ENCODE measurements at regions not wholly inside any gene's neighbourhood (a gene's known extent, or its start where the extent isn't known, plus 50 kb on each side); places are given as distances from the start of the nearest gene placed in this dataset.

DNA sequence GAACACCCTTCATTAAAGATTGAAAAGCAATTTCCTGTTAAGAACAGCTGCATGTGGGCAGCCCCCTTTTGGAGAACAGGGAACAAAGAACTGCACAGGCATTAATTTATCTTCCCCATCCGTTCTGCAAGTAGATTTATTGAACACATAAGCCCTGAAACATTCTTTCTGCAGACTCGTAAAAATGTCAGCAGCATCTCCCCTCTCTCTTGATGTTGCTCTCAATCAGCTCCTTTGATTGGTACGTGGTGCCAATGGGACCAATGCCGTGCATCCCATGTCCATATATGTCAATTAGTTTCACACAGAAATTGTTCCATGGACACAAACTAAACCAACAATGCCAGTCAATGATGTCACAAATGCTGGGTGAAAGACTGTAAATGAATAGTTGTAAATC is 228.5 kb upstream of the RASGEF1B start:
- no peak overlapping the region for H3K27ac ChIP-seq
- TF ChIP-seq, protein P1, sequence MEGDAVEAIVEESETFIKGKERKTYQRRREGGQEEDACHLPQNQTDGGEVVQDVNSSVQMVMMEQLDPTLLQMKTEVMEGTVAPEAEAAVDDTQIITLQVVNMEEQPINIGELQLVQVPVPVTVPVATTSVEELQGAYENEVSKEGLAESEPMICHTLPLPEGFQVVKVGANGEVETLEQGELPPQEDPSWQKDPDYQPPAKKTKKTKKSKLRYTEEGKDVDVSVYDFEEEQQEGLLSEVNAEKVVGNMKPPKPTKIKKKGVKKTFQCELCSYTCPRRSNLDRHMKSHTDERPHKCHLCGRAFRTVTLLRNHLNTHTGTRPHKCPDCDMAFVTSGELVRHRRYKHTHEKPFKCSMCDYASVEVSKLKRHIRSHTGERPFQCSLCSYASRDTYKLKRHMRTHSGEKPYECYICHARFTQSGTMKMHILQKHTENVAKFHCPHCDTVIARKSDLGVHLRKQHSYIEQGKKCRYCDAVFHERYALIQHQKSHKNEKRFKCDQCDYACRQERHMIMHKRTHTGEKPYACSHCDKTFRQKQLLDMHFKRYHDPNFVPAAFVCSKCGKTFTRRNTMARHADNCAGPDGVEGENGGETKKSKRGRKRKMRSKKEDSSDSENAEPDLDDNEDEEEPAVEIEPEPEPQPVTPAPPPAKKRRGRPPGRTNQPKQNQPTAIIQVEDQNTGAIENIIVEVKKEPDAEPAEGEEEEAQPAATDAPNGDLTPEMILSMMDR (IDR thresholded peaks at IDR 0.05), result no peak
- TF ChIP-seq ZFX (IDR thresholded peaks at IDR 0.05; ENCODE audit: borderline replicate concordance), result no peak

DNA sequence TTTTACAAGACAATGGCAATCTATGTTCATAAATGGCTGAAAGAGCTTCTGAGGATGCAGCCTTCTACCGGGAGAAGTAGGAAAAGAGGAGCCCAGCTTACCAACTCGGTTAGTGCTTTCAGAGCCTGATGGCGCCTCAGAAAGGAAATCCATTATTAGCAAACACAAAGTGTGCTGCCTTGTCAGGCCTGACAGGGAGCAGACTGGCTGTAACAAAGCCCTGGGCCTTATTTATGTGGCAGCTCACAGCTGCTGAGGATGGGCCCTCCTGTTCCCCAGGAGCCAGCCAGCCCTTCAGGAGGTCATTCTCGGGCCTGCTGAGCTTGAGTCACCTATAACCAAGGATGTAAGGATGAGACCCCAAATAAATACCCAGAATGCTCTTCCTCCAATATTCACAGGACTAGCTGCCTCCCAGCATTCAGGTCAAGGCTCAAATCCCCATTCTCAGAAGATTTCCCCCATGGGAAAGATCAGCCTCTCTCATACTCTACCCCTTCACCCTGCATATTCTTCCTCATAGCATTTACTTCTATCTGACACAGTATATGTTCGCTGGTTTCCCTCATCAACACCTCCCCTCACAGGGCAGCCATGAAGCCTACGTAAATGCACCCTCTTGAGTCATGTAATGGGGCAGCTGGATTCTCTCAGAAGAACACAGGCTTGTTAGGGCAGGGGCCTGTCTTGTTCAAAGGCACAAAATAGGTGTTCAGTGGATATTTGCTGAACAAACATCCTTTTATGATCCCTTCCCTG is 227.0 kb upstream of the RASGEF1B start:
- TF ChIP-seq, protein P1 (IDR thresholded peaks at IDR 0.05), result no peak
- TF ChIP-seq ZFX (IDR thresholded peaks at IDR 0.05; ENCODE audit: borderline replicate concordance), result no peak
- no peak overlapping the region for H3K27ac ChIP-seq

DNA sequence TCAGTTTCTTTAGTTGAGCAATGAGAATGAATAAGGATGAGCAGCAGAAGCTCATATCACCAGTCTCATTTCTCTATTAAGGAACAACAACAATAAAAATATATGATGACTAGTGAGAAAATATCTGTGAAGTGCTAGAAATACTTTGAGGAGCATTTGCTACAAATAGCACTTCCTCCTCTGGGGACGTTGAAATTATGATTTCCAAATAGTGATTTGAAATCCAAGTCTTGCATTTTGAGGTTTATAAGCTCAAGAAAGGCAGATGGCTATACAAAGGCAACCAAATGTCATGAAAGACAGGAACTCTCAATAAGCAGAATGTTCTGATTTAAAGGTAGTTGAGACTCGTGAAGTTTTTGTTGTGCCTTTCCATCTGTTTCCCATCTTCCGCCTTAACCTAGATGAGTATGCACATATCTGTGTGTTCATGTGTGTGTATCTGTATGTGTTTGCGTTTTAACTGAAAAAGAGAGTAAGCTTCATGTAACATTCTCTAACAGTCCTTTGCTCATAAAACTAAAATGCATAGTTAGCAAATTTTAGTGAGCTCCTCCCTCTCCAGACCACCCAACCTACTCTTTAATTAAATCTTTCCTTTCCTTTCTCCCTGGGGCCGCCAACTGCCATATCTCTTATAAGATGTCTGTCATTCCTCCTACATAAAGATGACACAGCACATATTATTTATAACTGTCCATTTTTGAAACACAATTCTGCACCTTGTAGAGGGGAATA is 222.6 kb upstream of the RASGEF1B start:
- no peak overlapping the region for H3K27ac ChIP-seq
- TF ChIP-seq, protein P1 (IDR thresholded peaks at IDR 0.05), result no peak
- TF ChIP-seq ZFX (IDR thresholded peaks at IDR 0.05; ENCODE audit: borderline replicate concordance), result no peak

DNA sequence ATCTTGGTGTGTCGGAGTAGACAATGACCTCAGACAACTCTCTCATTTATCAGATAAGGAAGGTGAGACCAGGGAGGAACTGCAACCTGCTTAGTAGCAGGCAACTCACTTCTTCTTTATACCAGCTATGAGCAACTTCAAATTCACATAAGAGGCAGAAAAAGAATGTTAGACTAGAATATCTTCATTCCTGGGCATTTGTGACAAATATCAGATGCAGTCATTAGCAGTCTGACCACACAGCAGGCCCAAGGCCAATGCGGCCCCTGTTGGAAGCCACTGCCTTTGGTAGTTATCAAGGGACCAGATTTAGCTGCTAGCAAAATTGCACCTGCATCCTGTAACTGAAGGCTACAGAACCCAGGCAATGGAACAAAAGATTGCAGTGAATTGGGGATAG is 219.2 kb upstream of the RASGEF1B start:
- TF ChIP-seq, protein P1 (IDR thresholded peaks at IDR 0.05), result no peak
- no peak for TF ChIP-seq ZFX (IDR thresholded peaks at IDR 0.05; ENCODE audit: borderline replicate concordance)
- H3K27ac ChIP-seq, result no peak overlapping the region

DNA sequence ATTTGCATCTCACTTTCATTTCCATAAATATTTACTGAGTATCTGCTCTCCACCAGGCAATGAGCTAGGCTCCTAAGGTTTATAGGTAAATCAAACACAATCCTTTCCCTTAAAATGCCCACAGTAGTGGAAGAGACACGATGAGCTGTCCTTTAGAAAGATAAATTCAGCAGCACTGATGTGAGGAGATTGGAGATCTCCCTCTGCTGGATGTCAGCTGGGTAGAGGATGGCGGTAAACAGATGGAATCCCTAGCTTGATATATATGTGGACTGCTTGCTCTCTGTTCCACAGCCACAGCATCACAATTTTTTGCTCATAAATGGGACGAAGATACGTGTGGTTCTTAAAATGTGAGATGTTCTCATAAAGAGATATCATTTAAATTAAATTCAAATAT is 216.4 kb upstream of the RASGEF1B start:
- no peak for TF ChIP-seq ZFX (IDR thresholded peaks at IDR 0.05; ENCODE audit: borderline replicate concordance)
- TF ChIP-seq, protein P1 (IDR thresholded peaks at IDR 0.05), result no peak
- H3K27ac ChIP-seq, result no peak overlapping the region

DNA sequence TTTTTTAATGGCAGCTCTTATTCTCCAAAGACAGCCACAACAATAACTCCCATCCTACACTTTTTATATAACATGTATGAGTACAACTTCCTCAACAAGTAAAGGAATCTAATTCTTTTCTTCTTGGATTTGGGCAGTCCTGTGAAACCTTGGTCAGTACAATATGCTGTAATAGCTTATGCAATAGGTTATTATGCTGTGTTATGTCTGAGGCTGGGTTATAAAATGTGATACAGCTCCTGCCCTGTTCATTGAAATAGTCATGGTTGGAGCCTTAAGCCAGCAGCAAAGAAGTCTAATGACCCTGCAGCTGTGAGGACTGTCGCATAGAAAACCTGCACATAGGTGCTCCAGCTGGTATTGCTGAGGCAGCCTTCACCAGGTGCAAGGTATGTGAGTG is 215.8 kb upstream of the RASGEF1B start:
- TF ChIP-seq, protein P1 (IDR thresholded peaks at IDR 0.05), result no peak
- H3K27ac ChIP-seq, result no peak overlapping the region

DNA sequence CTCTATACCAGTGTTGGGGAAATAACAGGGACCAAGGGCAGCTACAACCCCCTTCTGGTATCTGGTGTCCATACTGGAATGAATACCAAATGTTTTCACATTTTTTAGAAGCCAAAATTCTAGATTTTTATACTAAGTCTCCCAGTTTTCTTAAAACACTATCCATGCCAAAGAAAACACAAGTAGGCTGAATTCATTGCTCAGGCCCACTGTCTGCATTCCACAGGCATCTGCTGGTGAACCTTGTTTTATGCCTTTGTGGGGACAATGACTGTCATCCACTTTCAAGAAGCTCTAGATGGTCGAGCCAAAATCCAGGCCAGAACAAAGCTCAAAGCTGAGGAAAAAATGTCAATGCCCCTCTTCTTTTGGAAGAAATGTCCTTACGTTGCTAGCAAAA is 213.4 kb upstream of the RASGEF1B start:
- no peak for TF ChIP-seq ZFX (IDR thresholded peaks at IDR 0.05; ENCODE audit: borderline replicate concordance)
- TF ChIP-seq, protein P1 (IDR thresholded peaks at IDR 0.05), result no peak
- H3K27ac ChIP-seq, result no peak overlapping the region

All from 22Rv1 (cell line).